Neural cell (in vitro differentiated cells): ENCODE measurements at regions not wholly inside any gene's neighbourhood (a gene's known extent, or its start where the extent isn't known, plus 50 kb on each side); places are given as distances from the start of the nearest gene placed in this dataset.

Experiments used
- H2AFZ ChIP-seq: fragments of 200-600, 300-800 bp; sonication (generic), shearing (Covaris generic); 2 replicates; pipeline ENCODE4 v1.6.0; 2014; ENCODE audit warnings: low read depth, mild to moderate bottlenecking, antibody characterized with exemption, low read length, moderate library complexity
- H3F3A ChIP-seq: fragments of 200-600 bp; shearing (Covaris generic); 2 replicates; pipeline ENCODE4 v1.6.1; 2016; ENCODE audit warnings: mild to moderate bottlenecking, moderate library complexity, mixed read lengths, antibody characterized with exemption, low read length; ENCODE audit not compliant: insufficient read depth, poor library complexity, severe bottlenecking
- H3K27ac ChIP-seq: fragments of 200-600, 300-800 bp; sonication (generic), shearing (Covaris generic); 2 replicates; pipeline ENCODE4 v1.5.1; 2014; ENCODE audit warnings: mild to moderate bottlenecking, low read length, moderate library complexity
- H3K27me3 ChIP-seq: fragments of 300-800, 200-600 bp; sonication (generic), shearing (Covaris generic); 2 replicates; pipeline ENCODE4 v1.6.0; 2014; ENCODE audit warnings: mild to moderate bottlenecking, low read depth, low read length, moderate library complexity; ENCODE audit not compliant: insufficient read depth
- H3K36me3 ChIP-seq: fragments of 300-800, 200-600 bp; sonication (generic), shearing (Covaris generic); 2 replicates; pipeline ENCODE4 v1.5.1; 2014; ENCODE audit warnings: mild to moderate bottlenecking, antibody characterized with exemption, low read length, moderate library complexity; ENCODE audit not compliant: insufficient read depth
- H3K4me2 ChIP-seq: fragments of 300-800, 200-600 bp; sonication (generic), shearing (Covaris generic); 2 replicates; pipeline ENCODE4 v1.6.0; 2014; ENCODE audit warnings: mild to moderate bottlenecking, low read length
- H3K4me3 ChIP-seq: fragments of 300-800, 200-600 bp; sonication (generic), shearing (Covaris generic); 2 replicates; pipeline ENCODE4 v1.5.1; 2014; ENCODE audit warnings: mild to moderate bottlenecking, low read length, moderate library complexity
- H3K79me2 ChIP-seq: fragments of 200-600 bp; shearing (Covaris generic); replicated peaks from 2 replicates; pipeline ENCODE4 v1.6.0; 2014; ENCODE audit warnings: mild to moderate bottlenecking, low read length, moderate library complexity; ENCODE audit not compliant: insufficient read depth
- H3K9ac ChIP-seq: fragments of 300-800, 200-600 bp; sonication (generic), shearing (Covaris generic); 2 replicates; pipeline ENCODE4 v1.6.1; 2016; ENCODE audit warnings: mild to moderate bottlenecking, low read length, mixed read lengths
- H3K9me2 ChIP-seq: fragments of 200-600 bp; shearing (Covaris generic); 2 replicates; pipeline ENCODE4 v1.6.1; 2016; ENCODE audit warnings: mild to moderate bottlenecking, low read length, mixed read lengths; ENCODE audit not compliant: insufficient read depth
- H3K9me3 ChIP-seq: fragments of 200-600, 300-800 bp; sonication (generic), shearing (Covaris generic); 2 replicates; pipeline ENCODE4 v1.6.1; 2016; ENCODE audit warnings: mild to moderate bottlenecking, mixed run types, low read length, moderate library complexity, mixed read lengths
- H4K20me1 ChIP-seq: fragments of 200-600 bp; shearing (Covaris generic); 2 replicates; pipeline ENCODE4 v1.6.1; 2016; ENCODE audit warnings: mild to moderate bottlenecking, mixed run types; ENCODE audit not compliant: insufficient read depth
- EP300 ChIP-seq: fragments of 450-650 bp; conservative IDR thresholded peaks from 2 replicates; pipeline ENCODE4 v1.6.1; 2014; ENCODE audit warnings: antibody characterized with exemption, mild to moderate bottlenecking, moderate library complexity; ENCODE audit not compliant: poor library complexity, severe bottlenecking
- EZH2 ChIP-seq: fragments of 200-600, 300-800 bp; shearing (Covaris generic), sonication (generic); IDR thresholded peaks from 2 replicates; pipeline ENCODE4 v1.6.1; 2014; ENCODE audit warnings: antibody characterized with exemption, low read length, borderline replicate concordance, mild to moderate bottlenecking; ENCODE audit not compliant: insufficient read depth, poor library complexity, severe bottlenecking
- MXI1 ChIP-seq: fragments of 450-650 bp; conservative IDR thresholded peaks from 2 replicates; pipeline ENCODE4 v1.6.1; 2014; ENCODE audit warnings: antibody characterized with exemption, mild to moderate bottlenecking; ENCODE audit not compliant: poor library complexity, severe bottlenecking
- POLR2AphosphoS5 ChIP-seq: IDR thresholded peaks from 2 replicates; pipeline ENCODE4 v1.6.1; 2012
- RAD21 ChIP-seq: fragments of 450-650 bp; conservative IDR thresholded peaks from 2 replicates; pipeline ENCODE4 v1.6.1; 2014; ENCODE audit warnings: antibody characterized with exemption, mild to moderate bottlenecking, moderate library complexity
- SMC3 ChIP-seq: fragments of 450-650 bp; conservative IDR thresholded peaks from 2 replicates; pipeline ENCODE4 v1.6.1; 2014; ENCODE audit warnings: antibody characterized with exemption, mild to moderate bottlenecking, moderate library complexity; ENCODE audit not compliant: poor library complexity
- TAF1 ChIP-seq: IDR thresholded peaks from 2 replicates; pipeline ENCODE4 v1.6.1; 2012; ENCODE audit warnings: low read depth
- TF ChIP-seq, protein P1 (sequence below): IDR thresholded peaks from 2 replicates; pipeline ENCODE4 v1.6.1; 2012; ENCODE audit warnings: borderline replicate concordance
- TF ChIP-seq, protein P2 (sequence below): fragments of 450-650 bp; IDR thresholded peaks from 2 replicates; pipeline ENCODE4 v1.5.1; 2014; ENCODE audit warnings: antibody characterized with exemption, mild to moderate bottlenecking, moderate library complexity; ENCODE audit not compliant: poor library complexity, severe bottlenecking

GRCh38 chr3:97417-98258, 98.9 kb upstream of the CHL1 start:
- Histone ChIP-seq H3K9me2 (no peaks in the 10 kb centered on the region), H3F3A (peaks cover 17% of the 10 kb centered on the region), H3K27ac (peak overlapping the region; percentile 90), H4K20me1 (no peaks in the 10 kb centered on the region), H3K79me2 (no peaks in the 10 kb centered on the region), H3K36me3 (no peaks in the 10 kb centered on the region), H3K4me2 (peak overlapping the region; percentile 44), H3K9me3 (no peaks in the 10 kb centered on the region), H3K27me3 (no peaks in the 10 kb centered on the region), H2AFZ (peak overlapping the region; percentile 51), H3K4me3 (peak overlapping the region; percentile 32), H3K9ac (peak overlapping the region; percentile 21)
- peak; percentile 40 for TF ChIP-seq POLR2AphosphoS5
- TF ChIP-seq EP300: peak; percentile 22
- TF ChIP-seq, protein P1, sequence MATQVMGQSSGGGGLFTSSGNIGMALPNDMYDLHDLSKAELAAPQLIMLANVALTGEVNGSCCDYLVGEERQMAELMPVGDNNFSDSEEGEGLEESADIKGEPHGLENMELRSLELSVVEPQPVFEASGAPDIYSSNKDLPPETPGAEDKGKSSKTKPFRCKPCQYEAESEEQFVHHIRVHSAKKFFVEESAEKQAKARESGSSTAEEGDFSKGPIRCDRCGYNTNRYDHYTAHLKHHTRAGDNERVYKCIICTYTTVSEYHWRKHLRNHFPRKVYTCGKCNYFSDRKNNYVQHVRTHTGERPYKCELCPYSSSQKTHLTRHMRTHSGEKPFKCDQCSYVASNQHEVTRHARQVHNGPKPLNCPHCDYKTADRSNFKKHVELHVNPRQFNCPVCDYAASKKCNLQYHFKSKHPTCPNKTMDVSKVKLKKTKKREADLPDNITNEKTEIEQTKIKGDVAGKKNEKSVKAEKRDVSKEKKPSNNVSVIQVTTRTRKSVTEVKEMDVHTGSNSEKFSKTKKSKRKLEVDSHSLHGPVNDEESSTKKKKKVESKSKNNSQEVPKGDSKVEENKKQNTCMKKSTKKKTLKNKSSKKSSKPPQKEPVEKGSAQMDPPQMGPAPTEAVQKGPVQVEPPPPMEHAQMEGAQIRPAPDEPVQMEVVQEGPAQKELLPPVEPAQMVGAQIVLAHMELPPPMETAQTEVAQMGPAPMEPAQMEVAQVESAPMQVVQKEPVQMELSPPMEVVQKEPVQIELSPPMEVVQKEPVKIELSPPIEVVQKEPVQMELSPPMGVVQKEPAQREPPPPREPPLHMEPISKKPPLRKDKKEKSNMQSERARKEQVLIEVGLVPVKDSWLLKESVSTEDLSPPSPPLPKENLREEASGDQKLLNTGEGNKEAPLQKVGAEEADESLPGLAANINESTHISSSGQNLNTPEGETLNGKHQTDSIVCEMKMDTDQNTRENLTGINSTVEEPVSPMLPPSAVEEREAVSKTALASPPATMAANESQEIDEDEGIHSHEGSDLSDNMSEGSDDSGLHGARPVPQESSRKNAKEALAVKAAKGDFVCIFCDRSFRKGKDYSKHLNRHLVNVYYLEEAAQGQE: no peak
- peak; percentile 69 for TF ChIP-seq TAF1

GRCh38 chr3:98259-98654, 98.3 kb upstream of the CHL1 start:
- Histone ChIP-seq H3K9me2 (no peaks in the 10 kb centered on the region), H3K27ac (peak overlapping the region; percentile 90), H3K36me3 (no peaks in the 10 kb centered on the region), H3K4me2 (peak overlapping the region; percentile 44), H3F3A (peaks cover 17% of the 10 kb centered on the region), H3K27me3 (no peaks in the 10 kb centered on the region), H3K9me3 (no peaks in the 10 kb centered on the region), H3K79me2 (no peaks in the 10 kb centered on the region), H3K4me3 (peak overlapping the region; percentile 32), H4K20me1 (no peaks in the 10 kb centered on the region), H3K9ac (peak overlapping the region; percentile 21), H2AFZ (no peak overlapping the region)
- TF ChIP-seq EZH2 (no peak), EP300 (no peak)

DNA sequence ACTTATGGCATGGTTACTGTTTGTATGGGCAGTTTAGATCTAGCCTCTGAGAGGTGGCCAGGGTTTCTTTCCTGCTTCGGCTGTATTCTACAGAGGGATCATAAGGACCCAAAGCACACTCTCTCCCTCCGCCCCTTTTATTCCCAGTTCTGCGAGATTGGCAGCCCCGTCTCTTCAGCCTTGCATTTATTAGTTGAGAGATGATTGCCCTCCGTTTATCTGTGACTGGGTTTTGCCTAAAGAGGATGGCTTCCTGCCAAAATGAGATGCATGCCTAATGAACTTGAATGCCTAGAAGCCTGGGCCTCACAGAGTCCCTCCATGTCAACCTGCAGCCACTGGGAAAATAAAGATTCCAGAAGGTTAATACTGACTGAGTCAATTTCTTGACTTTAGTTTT, 97.1 kb upstream of the CHL1 start:
- Histone ChIP-seq H3K79me2 (no peaks in the 10 kb centered on the region), H3K36me3 (no peaks in the 10 kb centered on the region), H3K27me3 (no peaks in the 10 kb centered on the region), H3K27ac (peak overlapping the region; percentile 90), H3K4me2 (no peak overlapping the region), H4K20me1 (no peaks in the 10 kb centered on the region), H3K4me3 (no peak overlapping the region), H3K9me2 (no peaks in the 10 kb centered on the region), H3K9me3 (no peaks in the 10 kb centered on the region), H2AFZ (no peak overlapping the region), H3F3A (peaks cover 17% of the 10 kb centered on the region), H3K9ac (peak overlapping the region; percentile 1)
- TF ChIP-seq EP300 (no peak), EZH2 (no peak), RAD21 (no peak), POLR2AphosphoS5 (no peak), SMC3 (no peak), MXI1 (no peak)
- TF ChIP-seq, protein P2, sequence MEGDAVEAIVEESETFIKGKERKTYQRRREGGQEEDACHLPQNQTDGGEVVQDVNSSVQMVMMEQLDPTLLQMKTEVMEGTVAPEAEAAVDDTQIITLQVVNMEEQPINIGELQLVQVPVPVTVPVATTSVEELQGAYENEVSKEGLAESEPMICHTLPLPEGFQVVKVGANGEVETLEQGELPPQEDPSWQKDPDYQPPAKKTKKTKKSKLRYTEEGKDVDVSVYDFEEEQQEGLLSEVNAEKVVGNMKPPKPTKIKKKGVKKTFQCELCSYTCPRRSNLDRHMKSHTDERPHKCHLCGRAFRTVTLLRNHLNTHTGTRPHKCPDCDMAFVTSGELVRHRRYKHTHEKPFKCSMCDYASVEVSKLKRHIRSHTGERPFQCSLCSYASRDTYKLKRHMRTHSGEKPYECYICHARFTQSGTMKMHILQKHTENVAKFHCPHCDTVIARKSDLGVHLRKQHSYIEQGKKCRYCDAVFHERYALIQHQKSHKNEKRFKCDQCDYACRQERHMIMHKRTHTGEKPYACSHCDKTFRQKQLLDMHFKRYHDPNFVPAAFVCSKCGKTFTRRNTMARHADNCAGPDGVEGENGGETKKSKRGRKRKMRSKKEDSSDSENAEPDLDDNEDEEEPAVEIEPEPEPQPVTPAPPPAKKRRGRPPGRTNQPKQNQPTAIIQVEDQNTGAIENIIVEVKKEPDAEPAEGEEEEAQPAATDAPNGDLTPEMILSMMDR: no peak
